GM12873 (cell line): ENCODE measurements at regions not wholly inside any gene's neighbourhood (a gene's known extent, or its start where the extent isn't known, plus 50 kb on each side); places are given as distances from the start of the nearest gene placed in this dataset.

Experiments used
- TF ChIP-seq, protein P1 (sequence below): IDR thresholded peaks from 2 replicates; pipeline ENCODE4 v1.5.1; 2012; ENCODE audit warnings: low read depth, mild to moderate bottlenecking, moderate library complexity, low read length, control low read depth; ENCODE audit not compliant: insufficient read depth; ENCODE audit errors: missing control alignments

GRCh38 chr2:105652014-105652796 lies 92.5 kb upstream of the NCK2 start:
- TF ChIP-seq, protein P1, sequence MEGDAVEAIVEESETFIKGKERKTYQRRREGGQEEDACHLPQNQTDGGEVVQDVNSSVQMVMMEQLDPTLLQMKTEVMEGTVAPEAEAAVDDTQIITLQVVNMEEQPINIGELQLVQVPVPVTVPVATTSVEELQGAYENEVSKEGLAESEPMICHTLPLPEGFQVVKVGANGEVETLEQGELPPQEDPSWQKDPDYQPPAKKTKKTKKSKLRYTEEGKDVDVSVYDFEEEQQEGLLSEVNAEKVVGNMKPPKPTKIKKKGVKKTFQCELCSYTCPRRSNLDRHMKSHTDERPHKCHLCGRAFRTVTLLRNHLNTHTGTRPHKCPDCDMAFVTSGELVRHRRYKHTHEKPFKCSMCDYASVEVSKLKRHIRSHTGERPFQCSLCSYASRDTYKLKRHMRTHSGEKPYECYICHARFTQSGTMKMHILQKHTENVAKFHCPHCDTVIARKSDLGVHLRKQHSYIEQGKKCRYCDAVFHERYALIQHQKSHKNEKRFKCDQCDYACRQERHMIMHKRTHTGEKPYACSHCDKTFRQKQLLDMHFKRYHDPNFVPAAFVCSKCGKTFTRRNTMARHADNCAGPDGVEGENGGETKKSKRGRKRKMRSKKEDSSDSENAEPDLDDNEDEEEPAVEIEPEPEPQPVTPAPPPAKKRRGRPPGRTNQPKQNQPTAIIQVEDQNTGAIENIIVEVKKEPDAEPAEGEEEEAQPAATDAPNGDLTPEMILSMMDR, result no peak

- TF ChIP-seq, protein P1, result no peak
Measured at GRCh38 chr2:105649534-105649933, 95.2 kb upstream of the NCK2 start.

- TF ChIP-seq, protein P1, result no peak
Measured at GRCh38 chr2:105647731-105648130, 97.0 kb upstream of the NCK2 start.

DNA sequence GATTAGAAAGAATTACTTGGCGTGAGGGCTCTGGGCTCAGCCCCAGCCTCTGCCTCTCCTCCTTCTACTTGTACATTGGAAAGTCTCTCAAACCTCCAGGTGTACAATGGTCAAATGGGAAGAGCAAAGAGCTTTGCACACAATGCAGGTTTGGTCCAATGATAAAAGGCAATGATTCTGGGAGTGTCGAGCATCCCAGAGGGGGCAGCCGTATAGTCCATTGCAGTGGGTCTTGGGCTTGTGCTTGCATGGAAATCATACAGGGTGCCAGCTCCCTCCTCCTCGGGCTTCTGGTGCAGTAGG lies 98.0 kb upstream of the NCK2 start:
- TF ChIP-seq, protein P1, result no peak

- TF ChIP-seq, protein P1, result no peak
Measured at GRCh38 chr2:105645938-105646773, 98.6 kb upstream of the NCK2 start.

- TF ChIP-seq, protein P1, result no peak
Measured at GRCh38 chr2:105645031-105645937, 99.4 kb upstream of the NCK2 start.
